ENCODE measurements at regions not wholly inside any gene's neighbourhood (a gene's known extent, or its start where the extent isn't known, plus 50 kb on each side); places are given as distances from the start of the nearest gene placed in this dataset.

DNA sequence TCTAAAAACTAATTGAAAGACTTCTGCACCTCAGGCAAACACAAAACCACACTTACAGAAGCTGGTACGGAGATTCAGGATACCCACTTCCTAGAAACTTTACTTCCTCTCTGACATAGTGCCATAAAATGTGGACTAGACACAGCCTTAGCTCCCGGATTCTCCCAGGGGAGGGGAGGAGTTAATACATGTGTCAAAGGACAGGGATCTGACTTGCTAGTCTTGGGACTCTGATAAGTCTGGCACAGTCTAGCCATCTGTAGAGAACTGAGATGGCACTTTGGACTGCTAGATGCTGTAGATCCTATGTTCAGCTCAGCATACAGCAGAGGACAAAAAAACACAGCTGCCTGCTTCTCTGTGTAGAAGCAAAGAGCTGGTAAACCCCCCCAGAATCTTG is 769.8 kb upstream of the MIR17HG start:
- dilution Hi-C loops (cut with HindIII; ENCODE audit: low sequenced_read_pairs, unreplicated experiment) (no loop called here), in situ Hi-C loops (cut with MboI; ENCODE audit: low sequenced_read_pairs) (no loop called here), intact Hi-C loops (cut with micrococcal nuclease) (no loop called here)
- Histone ChIP-seq H2BK5ac (ENCODE audit: low read depth, low read length, poor library complexity, severe bottlenecking) (no peak overlapping the region), H3K27ac (ENCODE audit: insufficient read depth, low read length) (no peak overlapping the region), H3K14ac (replicated peaks; ENCODE audit: low read depth, low read length) (no peak overlapping the region), H3K9ac (ENCODE audit: low read depth, low read length) (no peak overlapping the region), H3K56ac (ENCODE audit: extremely low read depth, insufficient read depth, low read length) (no peak overlapping the region), H3K9me3 (ENCODE audit: control insufficient read depth, insufficient read depth, low read length) (no peaks in the 10 kb centered on the region; the same call in 1 of the 2 replicates), H2BK120ac (ENCODE audit: low read depth, low read length) (no peak overlapping the region), H3K27me3 (ENCODE audit: control insufficient read depth, insufficient read depth, low read length) (no peaks in the 10 kb centered on the region), H2AFZ (replicated peaks; ENCODE audit: low read length, poor library complexity) (no peak overlapping the region), H3K79me1 (ENCODE audit: low read depth in 1 of 2, low read length in 2 of 2) (no peaks in the 10 kb centered on the region), H2AK9ac (replicated peaks; ENCODE audit: low read depth, low read length, poor library complexity) (no peak overlapping the region), H4K91ac (ENCODE audit: insufficient read depth, low read depth, low read length) (no peak overlapping the region), H3K36me3 (ENCODE audit: control insufficient read depth, insufficient read depth, low read length) (no peaks in the 10 kb centered on the region), H3K18ac (ENCODE audit: low read depth, low read length) (no peak overlapping the region), H4K8ac (ENCODE audit: low read depth in 2 of 2, low read length in 2 of 2) (no peak overlapping the region), H3K9me1 (ENCODE audit: insufficient read depth, low read length) (no peaks in the 10 kb centered on the region), H2AK5ac (ENCODE audit: low read depth, low read length) (no peak overlapping the region), H3K4ac (ENCODE audit: low read depth, low read length) (no peak overlapping the region), H3K4me3 (ENCODE audit: insufficient read depth, low read depth, low read length) (no peak overlapping the region), H3K4me1 (ENCODE audit: control insufficient read depth, insufficient read depth, low read length) (no peaks in the 10 kb centered on the region), H3K4me2 (ENCODE audit: low read depth, low read length) (no peak overlapping the region), H3K23ac (ENCODE audit: low read depth, low read length) (no peak overlapping the region), H4K20me1 (ENCODE audit: insufficient read depth, low read length) (no peaks in the 10 kb centered on the region), H4K5ac (ENCODE audit: low read depth, low read length) (no peak overlapping the region), H2BK20ac (ENCODE audit: low read depth, low read length) (no peak overlapping the region), H2BK15ac (ENCODE audit: low read depth, low read length) (no peak overlapping the region)
- WGBS, 2 experiments (ENCODE audit: extremely low coverage in 2 of 2, insufficient read length in 1 of 2) = no CpG with 5 or more reads among the region's 2 CpGs
- POLR2A ChIA-PET (ENCODE audit: unreplicated experiment) = no interaction called here
- no peak for ATAC-seq (ENCODE audit: low read depth)
- BruUV-seq (replicated peaks) = no TSS peak
- no peak for DNase-seq
- CTCF ChIA-PET = no interaction called here
- TF ChIP-seq FOS (IDR thresholded peaks at IDR 0.05; ENCODE audit: low read depth, low read length) (no peak), BHLHE40 (IDR thresholded peaks at IDR 0.05; ENCODE audit: low read depth, low read length) (no peak), MXI1 (IDR thresholded peaks at IDR 0.05; ENCODE audit: borderline replicate concordance, low read depth, low read length) (no peak), RFX5 (IDR thresholded peaks at IDR 0.05; ENCODE audit: low read depth, low read length) (no peak), RAD21 (IDR thresholded peaks at IDR 0.05; ENCODE audit: low read length) (no peak), MAFK (IDR thresholded peaks at IDR 0.05; ENCODE audit: low read depth, low read length) (no peak), NFE2L2 (IDR thresholded peaks at IDR 0.05; ENCODE audit: low read depth, low read length) (no peak), RCOR1 (IDR thresholded peaks at IDR 0.05; ENCODE audit: insufficient replicate concordance, low read length) (no peak), SMC3 (IDR thresholded peaks at IDR 0.05; ENCODE audit: low read depth, low read length) (no peak), CEBPB (IDR thresholded peaks at IDR 0.05; ENCODE audit: low read depth, low read length) (no peak), POLR2A (IDR thresholded peaks at IDR 0.05; ENCODE audit: low read depth, low read length) (no peak), CTCF (conservative IDR thresholded peaks at IDR 0.05; ENCODE audit: low read depth, low read length) (no peak), MAZ (IDR thresholded peaks at IDR 0.05; ENCODE audit: borderline replicate concordance, low read depth, low read length) (no peak), CHD1 (IDR thresholded peaks at IDR 0.05; ENCODE audit: low read depth, low read length) (no peak)
- TF ChIP-seq, protein P1, sequence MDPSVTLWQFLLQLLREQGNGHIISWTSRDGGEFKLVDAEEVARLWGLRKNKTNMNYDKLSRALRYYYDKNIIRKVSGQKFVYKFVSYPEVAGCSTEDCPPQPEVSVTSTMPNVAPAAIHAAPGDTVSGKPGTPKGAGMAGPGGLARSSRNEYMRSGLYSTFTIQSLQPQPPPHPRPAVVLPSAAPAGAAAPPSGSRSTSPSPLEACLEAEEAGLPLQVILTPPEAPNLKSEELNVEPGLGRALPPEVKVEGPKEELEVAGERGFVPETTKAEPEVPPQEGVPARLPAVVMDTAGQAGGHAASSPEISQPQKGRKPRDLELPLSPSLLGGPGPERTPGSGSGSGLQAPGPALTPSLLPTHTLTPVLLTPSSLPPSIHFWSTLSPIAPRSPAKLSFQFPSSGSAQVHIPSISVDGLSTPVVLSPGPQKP (IDR thresholded peaks at IDR 0.05; ENCODE audit: borderline replicate concordance, low read depth, low read length) = no peak
- TF ChIP-seq, protein P2, sequence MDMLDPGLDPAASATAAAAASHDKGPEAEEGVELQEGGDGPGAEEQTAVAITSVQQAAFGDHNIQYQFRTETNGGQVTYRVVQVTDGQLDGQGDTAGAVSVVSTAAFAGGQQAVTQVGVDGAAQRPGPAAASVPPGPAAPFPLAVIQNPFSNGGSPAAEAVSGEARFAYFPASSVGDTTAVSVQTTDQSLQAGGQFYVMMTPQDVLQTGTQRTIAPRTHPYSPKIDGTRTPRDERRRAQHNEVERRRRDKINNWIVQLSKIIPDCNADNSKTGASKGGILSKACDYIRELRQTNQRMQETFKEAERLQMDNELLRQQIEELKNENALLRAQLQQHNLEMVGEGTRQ (IDR thresholded peaks at IDR 0.05; ENCODE audit: low read depth, low read length) = no peak

Data from IMR-90 (cell line).